Brain pericyte (primary cell): ENCODE measurements at regions not wholly inside any gene's neighbourhood (a gene's known extent, or its start where the extent isn't known, plus 50 kb on each side); places are given as distances from the start of the nearest gene placed in this dataset.
"Not testable (repeated sequence)": the region's sequence is repeated elsewhere in the genome, so short reads cannot be mapped to it uniquely, and the experiment has no call there.

Source experiments
- DNase-seq: peaks from one replicate; pipeline ENCODE4 v3.0.0-alpha.2; 2012; ENCODE audit warnings: low read depth, low spot score

GRCh38 chr2:238521002-238521401, 94.3 kb downstream of the ASB1 start:
- DNase-seq, result no peak

DNA sequence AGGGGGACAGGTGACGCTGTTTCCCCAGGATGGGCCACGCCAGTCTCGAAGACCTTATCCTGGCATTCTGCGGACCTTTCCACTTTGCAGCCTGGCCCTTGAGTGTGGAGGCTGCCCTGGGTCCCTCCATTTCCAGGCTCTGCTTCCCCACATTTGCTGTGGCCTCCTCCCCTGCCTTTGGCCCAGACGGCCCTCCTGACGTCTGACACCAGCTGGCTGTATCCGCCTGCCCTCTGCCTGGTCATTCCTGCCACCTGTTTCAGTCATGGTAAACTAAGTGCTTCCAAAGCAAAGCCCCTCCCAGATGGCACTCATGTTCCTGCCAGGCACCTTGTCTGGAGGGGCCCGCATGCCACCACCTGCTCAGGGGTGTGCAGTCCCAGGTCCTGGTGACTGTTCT, 95.1 kb downstream of the ASB1 start:
- no peak for DNase-seq

- no peak for DNase-seq
These were observed 96.7 kb downstream of the ASB1 start for GRCh38 chr2:238523158-238524110.

DNA sequence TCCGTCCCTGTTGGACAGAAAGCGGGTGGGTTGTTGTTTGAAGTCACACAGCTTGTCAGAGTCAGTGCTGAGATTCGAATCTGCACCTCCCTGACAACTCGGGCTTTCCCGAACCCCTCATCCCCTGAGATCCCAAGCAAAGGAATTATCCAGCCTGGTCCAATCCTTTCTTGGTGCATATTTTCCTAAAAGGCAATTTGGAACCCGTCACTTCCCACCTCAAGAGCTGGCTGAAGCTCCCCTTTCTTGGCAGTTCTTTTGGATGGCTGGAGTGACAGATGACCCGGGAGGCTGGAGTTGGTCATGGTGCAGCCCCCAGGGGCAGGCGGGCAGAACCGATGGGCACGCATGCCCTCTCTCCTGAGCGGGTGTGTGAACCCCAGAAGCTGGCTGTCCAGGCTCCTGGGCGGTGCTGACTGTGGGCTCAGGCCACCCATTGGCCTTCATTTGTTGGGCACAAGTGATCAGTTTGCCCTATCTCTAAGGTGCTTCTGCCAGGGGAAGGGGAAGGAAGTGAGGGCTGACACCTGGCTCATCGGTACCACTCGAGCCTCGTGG, 97.8 kb downstream of the ASB1 start:
- no peak for DNase-seq

DNA sequence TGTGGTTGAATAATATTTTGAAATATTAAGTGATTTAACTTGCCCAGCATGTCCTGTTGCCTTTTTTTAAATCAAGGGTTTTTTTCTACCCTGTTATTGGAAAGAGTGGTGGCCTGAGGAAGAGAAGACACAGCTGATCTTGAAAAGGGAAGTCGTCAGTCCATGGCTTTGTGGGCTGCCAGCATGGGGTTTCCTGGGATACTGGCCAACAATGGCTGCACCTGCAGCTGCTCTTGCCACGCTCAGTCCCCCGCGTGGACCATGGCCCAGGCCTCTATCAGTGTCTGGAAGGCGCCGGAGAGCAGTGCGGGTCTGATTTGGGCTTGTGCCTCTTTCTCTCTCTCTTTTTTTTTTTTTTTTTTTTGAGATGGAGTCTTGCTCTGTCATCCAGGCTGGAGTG, 99.3 kb downstream of the ASB1 start:
- no peak for DNase-seq

GRCh38 chr2:238527565-238527964, 100.8 kb downstream of the ASB1 start:
- DNase-seq, result no peak

GRCh38 chr2:238528953-238529781, 102.4 kb downstream of the ASB1 start:
- DNase-seq, result no peak

GRCh38 chr2:238531017-238531645, 104.4 kb downstream of the ASB1 start:
- DNase-seq, result not testable (repeated sequence)

- not testable (repeated sequence) for DNase-seq
These were observed 117.0 kb downstream of the ASB1 start for GRCh38 chr2:238543732-238544131.

- DNase-seq, result no peak
These were observed 122.3 kb downstream of the ASB1 start for GRCh38 chr2:238548902-238549462.

GRCh38 chr2:238549866-238550265, 123.1 kb downstream of the ASB1 start:
- DNase-seq, result no peak

DNA sequence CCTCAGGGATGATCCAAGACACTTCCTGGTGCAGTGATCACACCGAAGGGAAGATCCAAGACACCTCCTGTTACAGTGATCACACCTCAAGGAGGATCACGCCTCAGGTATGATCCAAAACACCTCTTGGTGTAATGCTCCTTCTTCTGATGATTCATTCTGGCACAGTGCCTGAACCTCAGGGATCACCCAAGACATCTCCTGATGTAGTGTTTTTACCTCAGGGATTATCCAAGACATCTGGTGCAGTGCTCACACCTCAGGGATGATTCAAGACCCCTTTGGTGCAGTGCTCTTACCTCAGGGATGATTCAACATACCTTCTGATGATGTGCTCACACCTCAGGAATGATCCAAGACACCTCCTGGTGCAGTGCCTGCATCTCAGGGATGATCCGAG, 124.4 kb downstream of the ASB1 start:
- no peak for DNase-seq

DNA sequence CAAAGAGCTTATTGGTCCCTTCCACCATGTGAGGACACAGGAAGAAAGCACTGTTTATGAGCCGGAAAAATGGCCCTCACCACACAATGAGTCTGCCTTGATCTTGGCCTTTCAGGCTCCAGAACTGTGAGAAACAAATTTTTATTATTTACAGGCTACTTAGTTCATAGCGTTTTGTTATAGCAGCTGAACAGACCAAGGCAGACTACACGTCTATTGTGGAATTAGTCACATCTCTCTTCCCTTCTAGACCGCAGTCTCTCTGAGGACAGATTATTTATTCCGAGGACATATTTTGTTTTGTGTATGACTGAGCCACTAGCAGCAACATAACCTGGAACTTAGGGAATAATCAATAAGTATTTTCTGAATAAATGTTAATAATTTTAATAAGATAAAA, 125.5 kb downstream of the ASB1 start:
- no peak for DNase-seq

GRCh38 chr2:238553159-238553558, 126.4 kb downstream of the ASB1 start:
- no peak for DNase-seq

GRCh38 chr2:238554468-238555315, 128.0 kb downstream of the ASB1 start:
- DNase-seq, result no peak

GRCh38 chr2:238555786-238556542, 129.2 kb downstream of the ASB1 start:
- DNase-seq, result no peak

GRCh38 chr2:238557431-238557830, 130.7 kb downstream of the ASB1 start:
- DNase-seq, result no peak

GRCh38 chr2:238557936-238558335, 131.2 kb downstream of the ASB1 start:
- DNase-seq, result no peak

GRCh38 chr2:238558456-238559099, 131.9 kb downstream of the ASB1 start:
- DNase-seq, result no peak
